GM23338 (cell line): ENCODE measurements at regions not wholly inside any gene's neighbourhood (a gene's known extent, or its start where the extent isn't known, plus 50 kb on each side); places are given as distances from the start of the nearest gene placed in this dataset.

Experiments
- EZH2 ChIP-seq: fragments of 200-600 bp; sonication (generic); IDR thresholded peaks from one replicate; pipeline ENCODE4 v1.8.0; 2017; ENCODE audit warnings: antibody characterized with exemption, mild to moderate bottlenecking, low read depth; ENCODE audit not compliant: unreplicated experiment
- EZH2phosphoT487 ChIP-seq: fragments of 200-600 bp; sonication (generic); IDR thresholded peaks from one replicate; pipeline ENCODE4 v1.8.1; 2018; ENCODE audit warnings: antibody characterized with exemption; ENCODE audit not compliant: unreplicated experiment
- JUNB ChIP-seq: IDR thresholded peaks from one replicate; pipeline ENCODE4 v1.6.1; 2016; ENCODE audit warnings: antibody characterized with exemption; ENCODE audit not compliant: unreplicated experiment
- STAT1 ChIP-seq: IDR thresholded peaks from one replicate; pipeline ENCODE4 v1.6.1; 2016; ENCODE audit warnings: antibody characterized with exemption; ENCODE audit not compliant: unreplicated experiment
- ZNF331 ChIP-seq: fragments of 250-450 bp; sonication (Bioruptor Pico); IDR thresholded peaks from 2 replicates; pipeline ENCODE4 v1.5.0; 2020; ENCODE audit warnings: low read depth, mild to moderate bottlenecking, moderate library complexity
- TF ChIP-seq, protein P1 (sequence below), 2 experiments: fragments of 200-600 bp in 1 of 2; sonication (generic) in 1 of 2; conservative IDR thresholded peaks; 2 replicates each; pipeline versions ENCODE4 v1.5.1 to v1.6.1; 2016 to 2017; ENCODE audit warnings: antibody characterized with exemption in 2 of 2, low read depth in 2 of 2, mild to moderate bottlenecking in 2 of 2, moderate library complexity in 1 of 2

DNA sequence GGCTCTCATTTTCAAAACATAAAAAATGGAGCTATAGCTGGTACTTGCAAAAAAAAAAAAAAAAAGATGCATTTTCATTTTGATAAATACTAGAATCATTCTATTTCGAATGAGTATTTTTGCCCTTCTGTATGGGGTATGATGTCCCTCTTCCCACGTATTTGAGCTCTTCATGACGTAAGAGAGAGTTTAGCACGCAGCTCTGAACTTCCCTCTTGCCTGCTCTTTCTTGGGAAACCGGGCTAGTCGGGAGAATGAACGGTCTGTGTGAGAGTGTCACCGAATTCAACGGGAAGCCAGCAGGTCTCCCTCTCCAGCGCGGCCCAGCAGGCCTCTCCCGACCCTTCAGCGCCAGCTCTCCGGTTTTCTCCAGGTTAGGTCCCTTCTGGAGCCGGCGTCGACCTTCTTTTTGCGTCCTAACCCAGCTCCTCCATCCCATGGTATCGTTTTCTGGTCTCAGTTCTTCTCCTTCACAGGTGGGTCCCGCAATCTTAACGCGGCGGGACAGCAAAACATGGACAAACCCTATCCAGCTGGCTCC, 159.2 kb upstream of the PITRM1 start:
- TF ChIP-seq, protein P1, sequence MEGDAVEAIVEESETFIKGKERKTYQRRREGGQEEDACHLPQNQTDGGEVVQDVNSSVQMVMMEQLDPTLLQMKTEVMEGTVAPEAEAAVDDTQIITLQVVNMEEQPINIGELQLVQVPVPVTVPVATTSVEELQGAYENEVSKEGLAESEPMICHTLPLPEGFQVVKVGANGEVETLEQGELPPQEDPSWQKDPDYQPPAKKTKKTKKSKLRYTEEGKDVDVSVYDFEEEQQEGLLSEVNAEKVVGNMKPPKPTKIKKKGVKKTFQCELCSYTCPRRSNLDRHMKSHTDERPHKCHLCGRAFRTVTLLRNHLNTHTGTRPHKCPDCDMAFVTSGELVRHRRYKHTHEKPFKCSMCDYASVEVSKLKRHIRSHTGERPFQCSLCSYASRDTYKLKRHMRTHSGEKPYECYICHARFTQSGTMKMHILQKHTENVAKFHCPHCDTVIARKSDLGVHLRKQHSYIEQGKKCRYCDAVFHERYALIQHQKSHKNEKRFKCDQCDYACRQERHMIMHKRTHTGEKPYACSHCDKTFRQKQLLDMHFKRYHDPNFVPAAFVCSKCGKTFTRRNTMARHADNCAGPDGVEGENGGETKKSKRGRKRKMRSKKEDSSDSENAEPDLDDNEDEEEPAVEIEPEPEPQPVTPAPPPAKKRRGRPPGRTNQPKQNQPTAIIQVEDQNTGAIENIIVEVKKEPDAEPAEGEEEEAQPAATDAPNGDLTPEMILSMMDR (conservative IDR thresholded peaks at IDR 0.05; ENCODE audit: low read depth in 2 of 2) = no peak
- TF ChIP-seq EZH2phosphoT487 = no peak
- no peak for TF ChIP-seq JUNB
- no peak for TF ChIP-seq EZH2
- no peak for TF ChIP-seq STAT1
- TF ChIP-seq ZNF331 (CRISPR knock-in tag) = no peak
